ENCODE measurements at regions not wholly inside any gene's neighbourhood (a gene's known extent, or its start where the extent isn't known, plus 50 kb on each side); places are given as distances from the start of the nearest gene placed in this dataset.

DNA sequence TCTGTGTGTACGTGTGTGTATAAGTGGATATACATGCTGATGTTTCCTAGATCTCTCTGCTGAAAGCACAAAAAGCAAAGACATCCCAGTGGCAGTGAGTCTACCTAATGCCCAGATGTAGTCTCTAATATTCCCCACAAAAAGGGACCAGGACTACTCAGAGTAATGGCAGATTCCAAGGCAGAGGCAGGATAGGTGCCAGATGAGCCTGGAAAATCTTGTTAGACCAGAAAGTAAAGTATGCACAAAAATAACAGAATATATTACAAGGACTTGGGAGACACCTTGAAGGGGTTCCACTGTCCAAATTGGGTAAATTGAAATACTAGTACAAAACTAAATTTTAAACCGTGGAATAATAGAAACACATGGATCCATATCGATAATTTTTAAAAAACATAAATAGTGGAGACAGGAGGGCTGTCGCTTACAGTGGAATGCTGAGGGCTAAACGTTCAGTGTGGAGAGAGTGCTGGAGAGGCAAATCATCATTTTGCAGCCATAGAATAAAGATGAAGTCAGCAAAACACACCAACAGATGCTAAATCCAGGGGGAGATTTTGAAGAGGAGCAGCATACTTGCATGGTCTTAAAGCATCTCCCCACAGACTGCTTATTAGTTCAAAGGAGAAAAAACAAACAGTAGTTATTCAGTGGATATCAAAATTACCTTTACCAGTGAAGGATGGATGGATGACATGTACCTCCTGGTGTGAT lies 123.4 kb upstream of the TSPAN5 start:
- no peak overlapping the region for H2AFZ ChIP-seq (replicated peaks; ENCODE audit: low read length, poor library complexity)
- H3K4me2 ChIP-seq (ENCODE audit: low read depth, low read length) = no peak overlapping the region
- 0 out of 2 replicates have a peak, but pooled peaks have one; percentile 9 for TF ChIP-seq MAFK (IDR thresholded peaks at IDR 0.05; ENCODE audit: low read depth, low read length)
- TF ChIP-seq SMC3 (IDR thresholded peaks at IDR 0.05; ENCODE audit: low read depth, low read length) = no peak
- H3K9ac ChIP-seq (ENCODE audit: low read depth, low read length) = no peak overlapping the region
- no peaks in the 10 kb centered on the region for H3K79me1 ChIP-seq (ENCODE audit: low read depth in 1 of 2, low read length in 2 of 2)
- no TSS peak for BruUV-seq (replicated peaks)
- H2BK120ac ChIP-seq (ENCODE audit: low read depth, low read length) = no peak overlapping the region
- H4K8ac ChIP-seq (ENCODE audit: low read depth in 2 of 2, low read length in 2 of 2) = no peak overlapping the region
- no peaks in the 10 kb centered on the region for H4K20me1 ChIP-seq (ENCODE audit: insufficient read depth, low read length)
- H2BK15ac ChIP-seq (ENCODE audit: low read depth, low read length) = no peak overlapping the region
- no peak for ATAC-seq (ENCODE audit: low read depth)
- H2BK20ac ChIP-seq (ENCODE audit: low read depth, low read length) = no peak overlapping the region
- no peak overlapping the region for H3K18ac ChIP-seq (ENCODE audit: low read depth, low read length)
- no CpG with 5 or more reads among the region's 5 CpGs for WGBS, 2 experiments (ENCODE audit: extremely low coverage in 2 of 2, insufficient read length in 1 of 2)
- in situ Hi-C loops (cut with MboI; ENCODE audit: low sequenced_read_pairs) (no loop called here), dilution Hi-C loops (cut with HindIII; ENCODE audit: low sequenced_read_pairs, unreplicated experiment) (no loop called here), intact Hi-C loops (cut with micrococcal nuclease) (no loop called here)
- peaks cover 23% of the 10 kb centered on the region for H3K27me3 ChIP-seq (ENCODE audit: control insufficient read depth, insufficient read depth, low read length)
- no peak overlapping the region for H2BK5ac ChIP-seq (ENCODE audit: low read depth, low read length, poor library complexity, severe bottlenecking)
- POLR2A ChIA-PET (ENCODE audit: unreplicated experiment) = no interaction called here
- no peaks in the 10 kb centered on the region; the same call in 1 of the 2 replicates for H3K9me3 ChIP-seq (ENCODE audit: control insufficient read depth, insufficient read depth, low read length)
- no peak overlapping the region for H2AK5ac ChIP-seq (ENCODE audit: low read depth, low read length)
- H3K56ac ChIP-seq (ENCODE audit: extremely low read depth, insufficient read depth, low read length) = no peak overlapping the region
- H3K4me1 ChIP-seq (ENCODE audit: control insufficient read depth, insufficient read depth, low read length) = peaks cover 17% of the 10 kb centered on the region
- no peak overlapping the region for H2AK9ac ChIP-seq (replicated peaks; ENCODE audit: low read depth, low read length, poor library complexity)
- H3K36me3 ChIP-seq (ENCODE audit: control insufficient read depth, insufficient read depth, low read length) = no peaks in the 10 kb centered on the region
- no peak overlapping the region for H3K27ac ChIP-seq (ENCODE audit: insufficient read depth, low read length)
- H3K14ac ChIP-seq (replicated peaks; ENCODE audit: low read depth, low read length) = no peak overlapping the region
- no peak overlapping the region for H3K4ac ChIP-seq (ENCODE audit: low read depth, low read length)
- no peak overlapping the region for H4K5ac ChIP-seq (ENCODE audit: low read depth, low read length)
- no peak overlapping the region for H3K4me3 ChIP-seq (ENCODE audit: insufficient read depth, low read depth, low read length)
- H3K23ac ChIP-seq (ENCODE audit: low read depth, low read length) = no peak overlapping the region
- no peak overlapping the region for H4K91ac ChIP-seq (ENCODE audit: insufficient read depth, low read depth, low read length)
- CTCF ChIA-PET = no interaction called here
- no peak for DNase-seq
- H3K9me1 ChIP-seq (ENCODE audit: insufficient read depth, low read length) = no peaks in the 10 kb centered on the region
